DLD1 (cell line): ENCODE measurements at regions not wholly inside any gene's neighbourhood (a gene's known extent, or its start where the extent isn't known, plus 50 kb on each side); places are given as distances from the start of the nearest gene placed in this dataset.

ENCODE experiments used
- in situ Hi-C: cut with HindIII; loops from 2 replicates; pipeline ENCODE4 v1.10.0; 2017; ENCODE audit warnings: low sequenced_read_pairs

GRCh38 chr2:175575346-175576258, 394.1 kb upstream of the ATP5MC3 start:
- in situ Hi-C loops: no loop called here

- in situ Hi-C loops: no loop called here
Observed at GRCh38 chr2:175574069-175574468, 392.6 kb upstream of the ATP5MC3 start.

- in situ Hi-C loops: no loop called here
Observed at GRCh38 chr2:175571078-175571653, 389.7 kb upstream of the ATP5MC3 start.

- in situ Hi-C loops: loop anchor here (10.0 kb wide), 1 partner anchor 123 kb away; no protein-coding TSS in a partner anchor
Observed at GRCh38 chr2:175568109-175568730, 386.7 kb upstream of the ATP5MC3 start.

- in situ Hi-C loops: loop anchor here (10.0 kb wide), 1 partner anchor 123 kb away; no protein-coding TSS in a partner anchor
Observed at GRCh38 chr2:175567435-175568061, 386.0 kb upstream of the ATP5MC3 start.

- in situ Hi-C loops: loop anchor here (10.0 kb wide), 1 partner anchor 116 kb away; no protein-coding TSS in a partner anchor
Observed at GRCh38 chr2:175560521-175561169, 379.1 kb upstream of the ATP5MC3 start.

GRCh38 chr2:175559613-175560012, 378.1 kb upstream of the ATP5MC3 start:
- in situ Hi-C loops: loop anchor here (10.0 kb wide), 1 partner anchor 115 kb away; no protein-coding TSS in a partner anchor

GRCh38 chr2:175557810-175558377, 376.4 kb upstream of the ATP5MC3 start:
- in situ Hi-C loops: no loop called here

- in situ Hi-C loops: no loop called here
Observed at GRCh38 chr2:175553910-175554309, 372.4 kb upstream of the ATP5MC3 start.

- in situ Hi-C loops: no loop called here
Observed at GRCh38 chr2:175552902-175553301, 371.4 kb upstream of the ATP5MC3 start.

GRCh38 chr2:175540421-175540820, 358.9 kb upstream of the ATP5MC3 start:
- in situ Hi-C loops: no loop called here

- in situ Hi-C loops: no loop called here
Observed at GRCh38 chr2:175539122-175539521, 357.6 kb upstream of the ATP5MC3 start.

GRCh38 chr2:175536059-175536458, 354.5 kb upstream of the ATP5MC3 start:
- in situ Hi-C loops: no loop called here

GRCh38 chr2:175535631-175536030, 354.1 kb upstream of the ATP5MC3 start:
- in situ Hi-C loops: no loop called here

GRCh38 chr2:175525975-175526374, 344.5 kb upstream of the ATP5MC3 start:
- in situ Hi-C loops: no loop called here

- in situ Hi-C loops: no loop called here
Observed at GRCh38 chr2:175523001-175523400, 341.5 kb upstream of the ATP5MC3 start.

GRCh38 chr2:175518206-175518605, 336.7 kb upstream of the ATP5MC3 start:
- in situ Hi-C loops: no loop called here

GRCh38 chr2:175516555-175516954, 335.0 kb upstream of the ATP5MC3 start:
- in situ Hi-C loops: no loop called here

GRCh38 chr2:175500255-175500654, 318.7 kb upstream of the ATP5MC3 start:
- in situ Hi-C loops: no loop called here

GRCh38 chr2:175490360-175490791, 308.9 kb upstream of the ATP5MC3 start:
- in situ Hi-C loops: no loop called here
